ENCODE measurements at regions not wholly inside any gene's neighbourhood (a gene's known extent, or its start where the extent isn't known, plus 50 kb on each side); places are given as distances from the start of the nearest gene placed in this dataset.
"Not testable (repeated sequence)": the region's sequence is repeated elsewhere in the genome, so short reads cannot be mapped to it uniquely, and the experiment has no call there.

GRCh38 chr1:189226779-189227178, 1250.9 kb downstream of the BRINP3 start:
- no peak for DNase-seq
- no peaks in the 10 kb centered on the region for H3K27me3 ChIP-seq (ENCODE audit: control insufficient read depth in 1 of 2, insufficient read depth in 2 of 2, low read length in 2 of 2)
- no peak for ATAC-seq (ENCODE audit: poor library complexity)
- H3K27ac Mint-ChIP-seq, result no peak overlapping the region
- no peak overlapping the region for H3K4me3 ChIP-seq (ENCODE audit: low read length)
- no peaks in the 10 kb centered on the region for H3K36me3 ChIP-seq (ENCODE audit: insufficient read depth, low read length)
- intact Hi-C loops (cut with DNase I, micrococcal nuclease), result no loop called here
- ChIA-PET POLR2A (no interaction called here), CTCF (no interaction called here)
- TF ChIP-seq CTCF (IDR thresholded peaks at IDR 0.05), result no peak
- H3K27me3 Mint-ChIP-seq, result no peaks in the 10 kb centered on the region
- H3K4me1 ChIP-seq (ENCODE audit: insufficient read depth, low read length), result no peaks in the 10 kb centered on the region
- no peak overlapping the region for H3K27ac ChIP-seq (ENCODE audit: low read depth in 1 of 2, low read length in 2 of 2)
- no peaks in the 10 kb centered on the region for H3K36me3 Mint-ChIP-seq (ENCODE audit: low read depth)
- peaks cover 0 to 14% of the 10 kb centered on the region in 2 experiments for H3K9me3 ChIP-seq (ENCODE audit: control insufficient read depth in 1 of 2, insufficient read depth in 1 of 2, low read length in 2 of 2)
- no peak overlapping the region for H3K4me3 Mint-ChIP-seq
- peaks cover 12% of the 10 kb centered on the region for H3K9me3 Mint-ChIP-seq
- no peaks in the 10 kb centered on the region for H3K4me1 Mint-ChIP-seq (ENCODE audit: low read depth)

GRCh38 chr1:189237008-189237407, 1240.7 kb downstream of the BRINP3 start:
- Histone ChIP-seq H3K27me3 (ENCODE audit: control insufficient read depth in 1 of 2, insufficient read depth in 2 of 2, low read length in 2 of 2) (no peaks in the 10 kb centered on the region), H3K4me3 (ENCODE audit: low read length) (no peak overlapping the region), H3K27ac (ENCODE audit: low read depth in 1 of 2, low read length in 2 of 2) (no peak overlapping the region), H3K36me3 (ENCODE audit: insufficient read depth, low read length) (no peaks in the 10 kb centered on the region), H3K9me3 (ENCODE audit: control insufficient read depth in 1 of 2, insufficient read depth in 1 of 2, low read length in 2 of 2) (peaks cover 5% of the 10 kb centered on the region in 2 experiments), H3K4me1 (ENCODE audit: insufficient read depth, low read length) (no peaks in the 10 kb centered on the region)
- Mint-ChIP-seq H3K4me3 (no peak overlapping the region), H3K27ac (no peak overlapping the region), H3K4me1 (ENCODE audit: low read depth) (no peaks in the 10 kb centered on the region), H3K9me3 (peaks cover 7% of the 10 kb centered on the region), H3K36me3 (ENCODE audit: low read depth) (no peaks in the 10 kb centered on the region), H3K27me3 (no peaks in the 10 kb centered on the region)
- intact Hi-C loops (cut with DNase I, micrococcal nuclease), result no loop called here
- CTCF ChIA-PET, result no interaction called here
- POLR2A ChIA-PET, result no interaction called here
- DNase-seq (no peak), ATAC-seq (ENCODE audit: poor library complexity) (no peak)
- no peak for TF ChIP-seq CTCF (IDR thresholded peaks at IDR 0.05)

GRCh38 chr1:189253601-189254350, 1223.9 kb downstream of the BRINP3 start:
- intact Hi-C loops (cut with DNase I, micrococcal nuclease), result no loop called here
- no peak overlapping the region for H3K4me3 Mint-ChIP-seq
- H3K36me3 Mint-ChIP-seq (ENCODE audit: low read depth), result no peaks in the 10 kb centered on the region
- H3K9me3 ChIP-seq (ENCODE audit: control insufficient read depth in 1 of 2, insufficient read depth in 1 of 2, low read length in 2 of 2), result peaks cover 3 to 20% of the 10 kb centered on the region in 2 experiments
- no peak overlapping the region for H3K4me3 ChIP-seq (ENCODE audit: low read length)
- no peaks in the 10 kb centered on the region for H3K27me3 Mint-ChIP-seq
- H3K4me1 Mint-ChIP-seq (ENCODE audit: low read depth), result no peaks in the 10 kb centered on the region
- H3K27me3 ChIP-seq (ENCODE audit: control insufficient read depth in 1 of 2, insufficient read depth in 2 of 2, low read length in 2 of 2), result no peaks in the 10 kb centered on the region
- ChIA-PET POLR2A (no interaction called here), CTCF (no interaction called here)
- H3K36me3 ChIP-seq (ENCODE audit: insufficient read depth, low read length), result no peaks in the 10 kb centered on the region
- no peak overlapping the region for H3K27ac ChIP-seq (ENCODE audit: low read depth in 1 of 2, low read length in 2 of 2)
- TF ChIP-seq CTCF (IDR thresholded peaks at IDR 0.05), result no peak
- DNase-seq, result no peak
- no peak for ATAC-seq (ENCODE audit: poor library complexity)
- no peak overlapping the region for H3K27ac Mint-ChIP-seq
- no peaks in the 10 kb centered on the region for H3K4me1 ChIP-seq (ENCODE audit: insufficient read depth, low read length)
- H3K9me3 Mint-ChIP-seq, result peaks cover 4% of the 10 kb centered on the region

GRCh38 chr1:189261128-189261527, 1216.5 kb downstream of the BRINP3 start:
- POLR2A ChIA-PET; H3K36me3 Mint-ChIP-seq (ENCODE audit: low read depth); H3K27ac Mint-ChIP-seq; H3K4me1 ChIP-seq (ENCODE audit: insufficient read depth, low read length); intact Hi-C loops (cut with DNase I, micrococcal nuclease); H3K36me3 ChIP-seq (ENCODE audit: insufficient read depth, low read length); H3K9me3 Mint-ChIP-seq; H3K27me3 ChIP-seq (ENCODE audit: control insufficient read depth in 1 of 2, insufficient read depth in 2 of 2, low read length in 2 of 2); H3K27ac ChIP-seq (ENCODE audit: low read depth in 1 of 2, low read length in 2 of 2); H3K4me3 ChIP-seq (ENCODE audit: low read length); DNase-seq; CTCF ChIA-PET; H3K27me3 Mint-ChIP-seq; ATAC-seq (ENCODE audit: poor library complexity); H3K4me1 Mint-ChIP-seq (ENCODE audit: low read depth); H3K9me3 ChIP-seq (ENCODE audit: control insufficient read depth in 1 of 2, insufficient read depth in 1 of 2, low read length in 2 of 2); H3K4me3 Mint-ChIP-seq: not testable (repeated sequence)
